Mucosa of stomach (tissue), 1 donor: ENCODE measurements at regions not wholly inside any gene's neighbourhood (a gene's known extent, or its start where the extent isn't known, plus 50 kb on each side); places are given as distances from the start of the nearest gene placed in this dataset.

Experiments used
- H3K27me3 ChIP-seq: one replicate; pipeline ENCODE4 v1.7.0; 2013; ENCODE audit warnings: mild to moderate bottlenecking, low read length; ENCODE audit not compliant: control insufficient read depth, insufficient read depth
- H3K36me3 ChIP-seq: one replicate; pipeline ENCODE4 v1.7.0; 2013; ENCODE audit warnings: low read length; ENCODE audit not compliant: control insufficient read depth, insufficient read depth
- H3K4me1 ChIP-seq: one replicate; pipeline ENCODE4 v1.7.0; 2013; ENCODE audit warnings: mild to moderate bottlenecking, low read length; ENCODE audit not compliant: control insufficient read depth, insufficient read depth
- H3K4me3 ChIP-seq: one replicate; pipeline ENCODE4 v1.7.0; 2013; ENCODE audit warnings: low read length
- H3K9ac ChIP-seq: one replicate; pipeline ENCODE4 v1.7.0; 2013; ENCODE audit warnings: mild to moderate bottlenecking, low read length, moderate library complexity
- H3K9me3 ChIP-seq: one replicate; pipeline ENCODE4 v1.7.0; 2013; ENCODE audit warnings: mild to moderate bottlenecking, low read length, moderate library complexity; ENCODE audit not compliant: control insufficient read depth
- donor health status: Pancreatic carcinoma.

DNA sequence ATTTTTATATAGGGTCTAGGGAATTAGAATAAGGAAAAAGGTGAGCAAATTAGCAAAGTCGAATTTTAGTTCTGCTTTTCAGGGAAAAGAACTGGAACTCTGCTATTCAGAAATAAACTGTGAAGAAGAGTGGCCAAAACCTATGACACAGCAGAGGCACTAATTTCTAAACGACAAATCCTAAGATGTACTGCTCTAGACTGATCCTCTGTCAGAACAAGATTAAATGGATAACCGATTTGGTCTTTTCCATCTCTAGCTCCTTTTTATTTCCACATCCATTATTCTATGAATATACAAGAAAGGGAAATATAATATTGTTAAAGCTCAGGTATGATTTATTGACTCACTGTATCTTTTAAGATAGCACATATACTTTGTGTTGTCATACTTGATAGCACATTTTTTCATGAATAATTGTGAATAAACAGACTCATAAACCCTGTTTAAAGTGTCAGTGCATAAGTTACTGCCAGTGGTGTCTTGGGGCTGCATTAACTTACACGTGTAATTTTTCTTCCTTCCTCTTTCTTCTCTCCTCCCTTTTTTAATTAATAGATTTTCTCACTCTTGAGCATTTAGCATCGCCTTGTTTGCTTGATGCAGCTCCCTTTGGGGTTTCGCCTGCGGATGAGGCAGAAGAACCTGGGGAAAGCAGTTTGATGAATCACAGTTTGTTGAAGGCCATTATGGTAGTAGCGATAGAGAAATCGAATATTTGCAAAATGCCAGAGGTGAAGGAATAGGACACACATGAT lies 496.6 kb downstream of the ADGRL2 start:
- Histone ChIP-seq H3K9me3 (no peaks in the 10 kb centered on the region), H3K4me3 (no peak overlapping the region), H3K36me3 (no peaks in the 10 kb centered on the region), H3K9ac (no peak overlapping the region), H3K4me1 (no peaks in the 10 kb centered on the region), H3K27me3 (no peaks in the 10 kb centered on the region)

GRCh38 chr1:82287556-82287955 lies 486.8 kb downstream of the ADGRL2 start:
- H3K4me1 ChIP-seq = no peaks in the 10 kb centered on the region
- no peak overlapping the region for H3K9ac ChIP-seq
- H3K4me3 ChIP-seq = no peak overlapping the region
- no peaks in the 10 kb centered on the region for H3K27me3 ChIP-seq
- H3K36me3 ChIP-seq = no peaks in the 10 kb centered on the region
- no peaks in the 10 kb centered on the region for H3K9me3 ChIP-seq

- Histone ChIP-seq H3K4me1 (no peaks in the 10 kb centered on the region), H3K4me3 (no peak overlapping the region), H3K9me3 (no peaks in the 10 kb centered on the region), H3K27me3 (no peaks in the 10 kb centered on the region), H3K36me3 (no peaks in the 10 kb centered on the region), H3K9ac (no peak overlapping the region)
These were observed 483.5 kb downstream of the ADGRL2 start for GRCh38 chr1:82284213-82284612.

DNA sequence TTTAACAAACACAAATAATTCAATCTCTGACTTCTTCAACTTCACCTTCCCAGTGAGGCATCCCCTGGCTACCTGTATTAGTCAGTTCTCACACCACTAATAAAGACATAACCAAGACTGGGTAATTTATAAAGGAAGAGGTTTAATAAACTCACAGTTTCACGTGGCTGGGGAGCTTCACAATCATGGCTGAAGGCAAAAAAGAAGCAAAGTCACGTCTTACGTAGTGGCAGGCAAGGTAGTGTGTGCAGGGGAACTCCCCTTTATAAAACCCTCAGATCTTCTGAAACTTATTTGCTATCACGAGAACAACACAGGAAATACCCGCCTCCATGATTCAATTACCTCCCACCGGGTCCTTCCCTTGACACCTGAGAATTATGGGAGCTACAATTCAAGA lies 478.5 kb downstream of the ADGRL2 start:
- H3K4me3 ChIP-seq = no peak overlapping the region
- no peaks in the 10 kb centered on the region for H3K36me3 ChIP-seq
- H3K9me3 ChIP-seq = no peaks in the 10 kb centered on the region
- no peaks in the 10 kb centered on the region for H3K4me1 ChIP-seq
- H3K27me3 ChIP-seq = no peaks in the 10 kb centered on the region
- H3K9ac ChIP-seq = no peak overlapping the region

- H3K36me3 ChIP-seq = no peaks in the 10 kb centered on the region
- no peaks in the 10 kb centered on the region for H3K4me1 ChIP-seq
- no peaks in the 10 kb centered on the region for H3K9me3 ChIP-seq
- no peak overlapping the region for H3K4me3 ChIP-seq
- H3K27me3 ChIP-seq = no peaks in the 10 kb centered on the region
- H3K9ac ChIP-seq = no peak overlapping the region
These were observed 473.1 kb downstream of the ADGRL2 start for GRCh38 chr1:82273816-82274215.

DNA sequence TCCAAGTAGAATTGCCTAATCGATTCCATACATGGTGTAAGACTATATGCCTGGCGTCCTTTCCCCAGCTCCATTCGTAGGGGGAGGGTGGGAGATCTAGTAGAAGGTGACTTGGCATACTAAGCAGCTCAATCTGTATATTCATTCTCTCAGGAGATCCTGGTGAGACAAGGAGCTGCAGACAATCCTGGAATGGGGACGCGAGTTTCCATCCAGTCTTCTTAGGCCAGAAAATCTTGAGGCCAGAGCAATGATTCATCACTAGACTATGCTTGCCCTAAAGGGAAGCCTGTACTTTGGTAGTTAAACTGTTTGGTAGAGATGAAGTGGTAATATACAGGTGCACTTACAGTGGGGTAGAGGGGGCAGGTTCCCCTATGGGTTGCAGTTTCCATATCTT lies 468.7 kb downstream of the ADGRL2 start:
- H3K9me3 ChIP-seq = no peaks in the 10 kb centered on the region
- H3K36me3 ChIP-seq = no peaks in the 10 kb centered on the region
- H3K27me3 ChIP-seq = no peaks in the 10 kb centered on the region
- no peaks in the 10 kb centered on the region for H3K4me1 ChIP-seq
- H3K4me3 ChIP-seq = no peak overlapping the region
- H3K9ac ChIP-seq = no peak overlapping the region

GRCh38 chr1:82268826-82269225 lies 468.1 kb downstream of the ADGRL2 start:
- Histone ChIP-seq H3K27me3 (no peaks in the 10 kb centered on the region), H3K9me3 (no peaks in the 10 kb centered on the region), H3K4me1 (no peaks in the 10 kb centered on the region), H3K4me3 (no peak overlapping the region), H3K9ac (no peak overlapping the region), H3K36me3 (no peaks in the 10 kb centered on the region)

- Histone ChIP-seq H3K36me3 (no peaks in the 10 kb centered on the region), H3K9me3 (no peaks in the 10 kb centered on the region)
These were observed 465.6 kb downstream of the ADGRL2 start for GRCh38 chr1:82266351-82266750.

DNA sequence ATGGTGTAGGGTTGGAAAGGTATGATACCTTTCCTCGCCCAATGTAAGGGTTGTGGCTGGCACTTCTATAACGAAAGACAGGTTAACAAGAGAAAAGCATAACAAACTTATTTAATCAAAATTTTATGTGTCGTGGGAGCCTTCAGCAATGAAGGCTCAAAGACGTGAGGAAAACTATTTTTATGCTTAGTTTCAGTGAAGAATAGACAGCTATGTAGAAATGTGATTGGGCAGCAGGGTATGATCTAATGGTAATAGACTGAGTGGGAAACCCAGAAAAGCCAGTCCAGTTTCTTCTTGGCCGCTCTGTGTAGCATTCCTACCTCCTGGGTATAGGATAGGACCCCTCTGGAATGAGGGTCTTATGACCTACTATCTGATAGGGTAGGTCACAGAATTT lies 464.7 kb downstream of the ADGRL2 start:
- Histone ChIP-seq H3K9me3 (no peaks in the 10 kb centered on the region), H3K27me3 (no peaks in the 10 kb centered on the region), H3K9ac (no peak overlapping the region), H3K36me3 (no peaks in the 10 kb centered on the region), H3K4me3 (no peak overlapping the region), H3K4me1 (no peaks in the 10 kb centered on the region)

More at GRCh38 chr1:82266351-82266750, 465.6 kb downstream of the ADGRL2 start:
- Histone ChIP-seq H3K9ac (no peak overlapping the region), H3K4me1 (no peaks in the 10 kb centered on the region), H3K4me3 (no peak overlapping the region), H3K27me3 (no peaks in the 10 kb centered on the region)

GRCh38 chr1:82264802-82265201 lies 464.1 kb downstream of the ADGRL2 start:
- Histone ChIP-seq H3K36me3 (no peaks in the 10 kb centered on the region), H3K4me3 (no peak overlapping the region), H3K9ac (no peak overlapping the region), H3K4me1 (no peaks in the 10 kb centered on the region), H3K9me3 (no peaks in the 10 kb centered on the region), H3K27me3 (no peaks in the 10 kb centered on the region)

DNA sequence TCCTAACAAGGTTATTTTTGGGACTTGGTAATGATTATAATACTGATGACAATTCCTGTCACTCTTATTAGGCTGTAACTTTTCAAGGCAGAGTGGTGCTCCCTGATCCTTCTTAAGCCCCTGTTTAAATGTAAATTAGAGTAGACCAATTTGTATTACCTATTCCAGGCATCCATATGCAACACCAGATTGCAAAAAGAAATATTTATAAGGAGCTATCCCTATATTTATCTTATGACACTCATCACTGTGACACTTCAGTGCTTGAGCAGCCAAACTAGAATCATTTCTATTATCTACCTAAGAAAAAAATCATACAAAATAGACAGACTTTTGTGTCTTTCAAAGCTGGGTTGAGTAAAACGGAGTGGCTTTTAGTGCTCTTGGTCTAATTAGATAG lies 462.7 kb downstream of the ADGRL2 start:
- no peak overlapping the region for H3K4me3 ChIP-seq
- no peaks in the 10 kb centered on the region for H3K27me3 ChIP-seq
- no peaks in the 10 kb centered on the region for H3K36me3 ChIP-seq
- no peak overlapping the region for H3K9ac ChIP-seq
- no peaks in the 10 kb centered on the region for H3K4me1 ChIP-seq
- no peaks in the 10 kb centered on the region for H3K9me3 ChIP-seq

GRCh38 chr1:82260666-82261065 lies 459.9 kb downstream of the ADGRL2 start:
- no peaks in the 10 kb centered on the region for H3K27me3 ChIP-seq
- no peaks in the 10 kb centered on the region for H3K4me1 ChIP-seq
- no peaks in the 10 kb centered on the region for H3K36me3 ChIP-seq
- no peak overlapping the region for H3K9ac ChIP-seq
- H3K9me3 ChIP-seq = no peaks in the 10 kb centered on the region
- no peak overlapping the region for H3K4me3 ChIP-seq

DNA sequence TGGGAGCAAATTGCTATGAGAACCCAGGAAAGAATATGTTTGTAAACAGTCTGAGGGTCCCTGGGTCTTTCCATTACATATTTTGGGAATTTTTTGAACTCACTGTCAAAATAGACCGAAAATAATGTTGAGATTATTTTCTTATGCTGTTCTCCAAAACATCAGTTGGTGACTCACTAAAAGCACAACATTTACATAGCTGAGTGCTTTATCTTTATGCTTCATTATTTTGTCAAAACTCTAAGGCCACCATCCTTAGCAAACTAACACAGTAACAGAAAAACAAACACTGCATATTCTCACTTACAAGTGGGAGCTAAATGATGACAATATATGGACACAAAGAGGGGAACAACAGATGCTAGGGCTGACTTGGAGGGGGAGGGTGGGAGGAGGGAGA lies 459.3 kb downstream of the ADGRL2 start:
- Histone ChIP-seq H3K36me3 (no peaks in the 10 kb centered on the region), H3K4me1 (no peaks in the 10 kb centered on the region), H3K9ac (no peak overlapping the region), H3K4me3 (no peak overlapping the region), H3K9me3 (no peaks in the 10 kb centered on the region), H3K27me3 (no peaks in the 10 kb centered on the region)
